ENCODE measurements at regions not wholly inside any gene's neighbourhood (a gene's known extent, or its start where the extent isn't known, plus 50 kb on each side); places are given as distances from the start of the nearest gene placed in this dataset.

- DNase-seq, result peak; percentile 38
Measured at GRCh38 chr10:42933448-42934340, 143.2 kb upstream of the RET start.

- DNase-seq, result no peak
Measured at GRCh38 chr10:42934351-42934811, 142.5 kb upstream of the RET start.

GRCh38 chr10:42934842-42935241, 142.0 kb upstream of the RET start:
- no peak for DNase-seq

GRCh38 chr10:42935466-42935865, 141.4 kb upstream of the RET start:
- no peak for DNase-seq

GRCh38 chr10:42936580-42936979, 140.3 kb upstream of the RET start:
- no peak for DNase-seq

- DNase-seq, result no peak
Measured at GRCh38 chr10:42937048-42937447, 139.8 kb upstream of the RET start.

GRCh38 chr10:42937649-42938180, 139.2 kb upstream of the RET start:
- no peak for DNase-seq

GRCh38 chr10:42938351-42938750, 138.5 kb upstream of the RET start:
- DNase-seq, result no peak

GRCh38 chr10:42939237-42939636, 137.6 kb upstream of the RET start:
- DNase-seq, result no peak

- no peak for DNase-seq
Measured at GRCh38 chr10:42939685-42940366, 137.0 kb upstream of the RET start.

- no peak for DNase-seq
Measured at GRCh38 chr10:42940487-42941294, 136.2 kb upstream of the RET start.

GRCh38 chr10:42941295-42941644, 135.6 kb upstream of the RET start:
- DNase-seq, result no peak

GRCh38 chr10:42941790-42942189, 135.1 kb upstream of the RET start:
- no peak for DNase-seq

GRCh38 chr10:42942279-42942950, 134.5 kb upstream of the RET start:
- DNase-seq, result no peak

- no peak for DNase-seq
Measured at GRCh38 chr10:42943025-42943818, 133.6 kb upstream of the RET start.

- DNase-seq, result no peak
Measured at GRCh38 chr10:42948040-42948439, 128.8 kb upstream of the RET start.

- DNase-seq, result no peak
Measured at GRCh38 chr10:42949287-42949686, 127.6 kb upstream of the RET start.

- no peak for DNase-seq
Measured at GRCh38 chr10:42950606-42951485, 126.0 kb upstream of the RET start.

GRCh38 chr10:42951486-42952251, 125.2 kb upstream of the RET start:
- peak; percentile 0 for DNase-seq

GRCh38 chr10:42952349-42952748, 124.5 kb upstream of the RET start:
- no peak for DNase-seq
